Lower leg skin (tissue), 3 donors: ENCODE measurements at regions not wholly inside any gene's neighbourhood (a gene's known extent, or its start where the extent isn't known, plus 50 kb on each side); places are given as distances from the start of the nearest gene placed in this dataset.

ENCODE experiments used
- CTCF ChIP-seq, 3 donors: fragments of 450-650 bp; IDR thresholded peaks; one replicate each; pipeline ENCODE4 v1.5.1; 2016; ENCODE audit warnings: antibody characterized with exemption in 3 of 3, mild to moderate bottlenecking in 3 of 3, moderate library complexity in 2 of 3
- POLR2A ChIP-seq, 2 donors: fragments of 450-650 bp; IDR thresholded peaks; one replicate each; pipeline ENCODE4 v1.6.1; 2016 to 2017; ENCODE audit warnings: antibody characterized with exemption in 2 of 2, mild to moderate bottlenecking in 1 of 2, moderate library complexity in 1 of 2

GRCh38 chr18:4808891-4809290, 353.8 kb upstream of the DLGAP1 start:
- TF ChIP-seq CTCF (IDR thresholded peaks at IDR 0.05) = no peak
- no peak for TF ChIP-seq POLR2A (IDR thresholded peaks at IDR 0.05)
